ENCODE measurements at regions not wholly inside any gene's neighbourhood (a gene's known extent, or its start where the extent isn't known, plus 50 kb on each side); places are given as distances from the start of the nearest gene placed in this dataset.

- WGBS (ENCODE audit: insufficient coverage, low coverage, low lambda C conversion rate, missing lambda C conversion rate) = 76% methylated on average over 7 of the region's 7 CpGs
- intact Hi-C loops (cut with DNase I) = no loop called here
- Histone ChIP-seq H3K4me3 (no peak overlapping the region), H3K27me3 (no peaks in the 10 kb centered on the region), H3K36me3 (no peaks in the 10 kb centered on the region), H3K4me1 (no peaks in the 10 kb centered on the region), H3K9me3 (no peaks in the 10 kb centered on the region), H3K27ac (no peak overlapping the region)
- TF ChIP-seq POLR2A (IDR thresholded peaks at IDR 0.05) (no peak), CTCF (IDR thresholded peaks at IDR 0.05) (no peak)
- no peak for ATAC-seq
- no peak for DNase-seq
Observed at GRCh38 chr12:25020621-25021243, 71.8 kb upstream of the BCAT1 start.

- ATAC-seq = no peak
- intact Hi-C loops (cut with DNase I) = no loop called here
Observed at GRCh38 chr12:25018146-25018545, 69.2 kb upstream of the BCAT1 start.

DNA sequence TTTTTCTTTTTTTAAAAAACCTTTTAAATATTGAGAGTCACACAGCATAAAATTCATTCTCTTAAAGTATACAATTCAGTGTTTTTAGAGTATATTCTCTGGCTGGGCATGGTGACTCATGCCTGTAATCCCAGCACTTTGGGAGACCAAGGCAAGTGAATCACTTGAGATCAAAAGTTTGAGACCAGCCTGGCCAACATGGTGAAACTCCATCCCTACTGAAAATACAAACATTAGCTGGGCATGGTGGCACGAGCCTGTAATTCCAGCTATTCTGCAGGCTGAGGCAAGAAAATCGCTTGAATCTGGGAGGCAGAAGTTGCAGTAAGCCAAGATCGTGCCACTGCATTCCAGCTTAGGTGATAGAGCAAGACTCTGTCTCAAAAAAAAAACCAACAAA, 68.4 kb upstream of the BCAT1 start:
- 53% methylated on average over 3 of the region's 3 CpGs for WGBS (ENCODE audit: insufficient coverage, low coverage, low lambda C conversion rate, missing lambda C conversion rate)
- H3K36me3 ChIP-seq = no peaks in the 10 kb centered on the region
- no peak overlapping the region for H3K4me3 ChIP-seq
- intact Hi-C loops (cut with DNase I) = no loop called here
- no peaks in the 10 kb centered on the region for H3K4me1 ChIP-seq
- DNase-seq (no peak), ATAC-seq (no peak)
- H3K27me3 ChIP-seq = no peaks in the 10 kb centered on the region
- TF ChIP-seq POLR2A (IDR thresholded peaks at IDR 0.05) (no peak), CTCF (IDR thresholded peaks at IDR 0.05) (no peak)
- no peak overlapping the region for H3K27ac ChIP-seq
- no peaks in the 10 kb centered on the region for H3K9me3 ChIP-seq

More at GRCh38 chr12:25018146-25018545, 69.2 kb upstream of the BCAT1 start:
- H3K27me3 ChIP-seq = no peaks in the 10 kb centered on the region
- H3K27ac ChIP-seq = no peak overlapping the region
- H3K36me3 ChIP-seq = no peaks in the 10 kb centered on the region
- TF ChIP-seq POLR2A (IDR thresholded peaks at IDR 0.05) (no peak), CTCF (IDR thresholded peaks at IDR 0.05) (no peak)
- H3K4me3 ChIP-seq = no peak overlapping the region
- no peaks in the 10 kb centered on the region for H3K9me3 ChIP-seq
- H3K4me1 ChIP-seq = no peaks in the 10 kb centered on the region
- WGBS (ENCODE audit: insufficient coverage, low coverage, low lambda C conversion rate, missing lambda C conversion rate) = 56% methylated on average over 3 of the region's 3 CpGs
- no peak for DNase-seq

DNA sequence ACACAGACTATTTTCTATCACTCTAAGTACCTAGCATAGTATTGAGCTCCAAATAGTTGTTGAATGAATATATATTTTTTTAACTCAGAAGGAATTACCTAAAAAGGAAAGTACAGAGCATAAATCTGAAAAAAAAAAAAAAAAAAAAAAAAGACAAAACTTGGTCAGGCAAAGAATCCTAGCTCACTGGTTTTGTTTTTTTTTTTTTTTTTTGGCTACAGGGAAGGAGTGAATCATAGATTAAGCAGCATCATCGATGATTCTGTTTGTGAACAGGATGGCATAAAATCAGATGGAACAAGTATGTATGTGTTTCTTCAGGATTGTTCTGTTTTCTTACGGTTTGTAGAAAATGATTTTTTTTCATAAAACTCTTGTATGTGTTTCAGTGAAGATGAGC, 66.1 kb upstream of the BCAT1 start:
- no peak overlapping the region for H3K4me3 ChIP-seq
- WGBS (ENCODE audit: insufficient coverage, low coverage, low lambda C conversion rate, missing lambda C conversion rate) = 73% methylated on average over 2 of the region's 2 CpGs
- no peak for DNase-seq
- H3K36me3 ChIP-seq = no peaks in the 10 kb centered on the region
- no peak for ATAC-seq
- intact Hi-C loops (cut with DNase I) = no loop called here
- TF ChIP-seq POLR2A (IDR thresholded peaks at IDR 0.05) (no peak), CTCF (IDR thresholded peaks at IDR 0.05) (no peak)
- H3K27ac ChIP-seq = no peak overlapping the region
- H3K9me3 ChIP-seq = no peaks in the 10 kb centered on the region
- H3K27me3 ChIP-seq = no peaks in the 10 kb centered on the region
- no peaks in the 10 kb centered on the region for H3K4me1 ChIP-seq

GRCh38 chr12:25013061-25013460, 64.2 kb upstream of the BCAT1 start:
- no peaks in the 10 kb centered on the region for H3K27me3 ChIP-seq
- intact Hi-C loops (cut with DNase I) = no loop called here
- no peaks in the 10 kb centered on the region for H3K36me3 ChIP-seq
- no peak overlapping the region for H3K27ac ChIP-seq
- H3K4me3 ChIP-seq = no peak overlapping the region
- WGBS (ENCODE audit: insufficient coverage, low coverage, low lambda C conversion rate, missing lambda C conversion rate) = 77% methylated on average over 4 of the region's 4 CpGs
- H3K4me1 ChIP-seq = no peaks in the 10 kb centered on the region
- DNase-seq (no peak), ATAC-seq (no peak)
- TF ChIP-seq CTCF (IDR thresholded peaks at IDR 0.05) (no peak), POLR2A (IDR thresholded peaks at IDR 0.05) (no peak)
- H3K9me3 ChIP-seq = no peaks in the 10 kb centered on the region

All from right lobe of liver (tissue), 6 donors.